IPS-15b (cell line): ENCODE measurements at regions not wholly inside any gene's neighbourhood (a gene's known extent, or its start where the extent isn't known, plus 50 kb on each side); places are given as distances from the start of the nearest gene placed in this dataset.
"Not testable (repeated sequence)": the region's sequence is repeated elsewhere in the genome, so short reads cannot be mapped to it uniquely, and the experiment has no call there.

Experiments used
- H3K27me3 ChIP-seq: one replicate; pipeline ENCODE4 v1.6.1; 2013; ENCODE audit warnings: low read length; ENCODE audit not compliant: control insufficient read depth, insufficient read depth
- H3K36me3 ChIP-seq: one replicate; pipeline ENCODE4 v1.6.1; 2013; ENCODE audit warnings: low read length; ENCODE audit not compliant: control insufficient read depth, insufficient read depth
- H3K4me1 ChIP-seq: one replicate; pipeline ENCODE4 v1.6.1; 2013; ENCODE audit warnings: mild to moderate bottlenecking, low read length; ENCODE audit not compliant: control insufficient read depth, insufficient read depth
- H3K4me3 ChIP-seq: one replicate; pipeline ENCODE4 v1.5.1; 2013; ENCODE audit warnings: low read depth, low read length
- H3K9ac ChIP-seq: one replicate; pipeline ENCODE4 v1.6.1; 2013; ENCODE audit warnings: low read depth, mild to moderate bottlenecking, low read length
- H3K9me3 ChIP-seq: one replicate; pipeline ENCODE4 v1.6.1; 2013; ENCODE audit warnings: mild to moderate bottlenecking, low read length; ENCODE audit not compliant: control insufficient read depth, insufficient read depth

DNA sequence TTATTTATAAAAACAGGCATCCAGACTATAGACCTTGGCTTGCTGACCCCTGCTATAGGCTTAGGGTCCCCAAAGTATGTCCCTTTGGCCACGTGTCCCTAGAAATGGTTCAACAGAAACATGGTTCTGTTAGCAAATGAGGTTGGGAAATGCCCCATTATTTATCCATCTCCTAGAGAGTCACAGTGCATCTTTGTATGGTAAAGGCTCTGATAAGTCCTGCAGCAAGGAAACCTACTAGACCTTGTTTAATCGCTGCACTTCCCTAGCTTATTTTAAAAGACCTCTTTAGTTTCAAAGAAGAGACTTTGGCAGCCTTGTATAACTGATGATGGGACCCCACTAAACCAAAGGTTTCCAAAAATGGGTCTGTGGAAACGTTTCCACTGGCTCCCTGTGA, 471.5 kb downstream of the MED13L start:
- Histone ChIP-seq H3K36me3 (no peaks in the 10 kb centered on the region), H3K4me1 (no peaks in the 10 kb centered on the region)

GRCh38 chr12:115802767-115803166, 474.7 kb downstream of the MED13L start:
- Histone ChIP-seq H3K36me3 (no peaks in the 10 kb centered on the region), H3K27me3 (no peaks in the 10 kb centered on the region), H3K4me3 (no peak overlapping the region), H3K9ac (no peak overlapping the region), H3K4me1 (no peaks in the 10 kb centered on the region), H3K9me3 (no peaks in the 10 kb centered on the region)

More for the DNA sequence above, 471.5 kb downstream of the MED13L start:
- H3K4me3 ChIP-seq: no peak overlapping the region
- no peaks in the 10 kb centered on the region for H3K9me3 ChIP-seq
- no peaks in the 10 kb centered on the region for H3K27me3 ChIP-seq
- H3K9ac ChIP-seq: no peak overlapping the region

GRCh38 chr12:115801871-115802270, 475.6 kb downstream of the MED13L start:
- Histone ChIP-seq H3K4me3 (no peak overlapping the region), H3K27me3 (no peaks in the 10 kb centered on the region)

DNA sequence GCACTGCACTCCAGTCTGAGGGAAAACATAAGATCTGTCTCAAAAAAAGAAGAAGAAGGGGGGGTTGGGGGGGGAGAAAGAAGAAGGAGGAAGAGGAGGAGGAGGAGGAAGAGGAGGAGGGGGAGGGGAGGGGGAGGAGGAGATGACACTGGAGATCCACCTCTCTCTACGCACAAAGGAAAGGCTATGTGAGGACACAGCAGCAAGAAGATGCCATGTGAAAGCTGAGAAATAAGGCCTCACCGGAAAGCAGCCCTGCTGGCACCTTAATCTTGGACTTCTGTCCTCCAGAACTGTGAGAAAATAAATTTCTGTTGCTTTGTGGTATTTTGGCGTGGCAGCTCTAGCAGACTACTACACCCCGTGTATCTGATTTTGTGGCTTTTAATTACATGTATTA, 477.9 kb downstream of the MED13L start:
- Histone ChIP-seq H3K36me3 (no peaks in the 10 kb centered on the region), H3K27me3 (no peaks in the 10 kb centered on the region)

More at GRCh38 chr12:115801871-115802270, 475.6 kb downstream of the MED13L start:
- no peaks in the 10 kb centered on the region for H3K4me1 ChIP-seq
- no peak overlapping the region for H3K9ac ChIP-seq
- H3K9me3 ChIP-seq: no peaks in the 10 kb centered on the region
- H3K36me3 ChIP-seq: no peaks in the 10 kb centered on the region

GRCh38 chr12:115798309-115798917, 479.1 kb downstream of the MED13L start:
- no peaks in the 10 kb centered on the region for H3K9me3 ChIP-seq
- H3K4me1 ChIP-seq: no peaks in the 10 kb centered on the region
- H3K4me3 ChIP-seq: no peak overlapping the region
- no peaks in the 10 kb centered on the region for H3K27me3 ChIP-seq
- H3K36me3 ChIP-seq: no peaks in the 10 kb centered on the region
- no peak overlapping the region for H3K9ac ChIP-seq

More for the DNA sequence above, 477.9 kb downstream of the MED13L start:
- no peak overlapping the region for H3K9ac ChIP-seq
- no peaks in the 10 kb centered on the region for H3K9me3 ChIP-seq
- H3K4me3 ChIP-seq: no peak overlapping the region
- no peaks in the 10 kb centered on the region for H3K4me1 ChIP-seq

GRCh38 chr12:115794659-115795081, 482.8 kb downstream of the MED13L start:
- no peaks in the 10 kb centered on the region for H3K9me3 ChIP-seq
- H3K4me3 ChIP-seq: no peak overlapping the region
- no peaks in the 10 kb centered on the region for H3K4me1 ChIP-seq
- H3K36me3 ChIP-seq: no peaks in the 10 kb centered on the region
- no peak overlapping the region for H3K9ac ChIP-seq
- no peaks in the 10 kb centered on the region for H3K27me3 ChIP-seq

DNA sequence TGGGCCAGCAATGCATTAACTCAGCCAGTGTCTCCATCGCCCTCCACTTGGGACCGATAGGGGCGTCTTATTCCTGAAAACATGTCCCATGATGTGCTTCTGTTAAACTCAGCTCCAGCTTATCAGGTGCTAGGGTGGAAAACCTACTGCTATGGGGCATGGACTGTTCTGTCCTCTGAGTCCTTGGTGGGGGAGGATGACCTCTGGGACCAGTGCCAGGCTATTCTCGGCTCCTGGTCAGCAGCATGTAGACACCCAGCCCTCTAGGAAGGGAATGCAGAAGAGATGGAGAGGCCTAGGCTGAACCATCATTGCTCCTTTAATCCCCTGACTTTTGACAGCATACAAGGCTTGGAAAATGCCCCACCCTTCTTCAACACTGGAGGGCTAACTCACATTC, 486.2 kb downstream of the MED13L start:
- H3K36me3 ChIP-seq: no peaks in the 10 kb centered on the region
- no peak overlapping the region for H3K9ac ChIP-seq
- no peak overlapping the region for H3K4me3 ChIP-seq
- H3K27me3 ChIP-seq: no peaks in the 10 kb centered on the region
- no peaks in the 10 kb centered on the region for H3K9me3 ChIP-seq
- H3K4me1 ChIP-seq: no peaks in the 10 kb centered on the region

DNA sequence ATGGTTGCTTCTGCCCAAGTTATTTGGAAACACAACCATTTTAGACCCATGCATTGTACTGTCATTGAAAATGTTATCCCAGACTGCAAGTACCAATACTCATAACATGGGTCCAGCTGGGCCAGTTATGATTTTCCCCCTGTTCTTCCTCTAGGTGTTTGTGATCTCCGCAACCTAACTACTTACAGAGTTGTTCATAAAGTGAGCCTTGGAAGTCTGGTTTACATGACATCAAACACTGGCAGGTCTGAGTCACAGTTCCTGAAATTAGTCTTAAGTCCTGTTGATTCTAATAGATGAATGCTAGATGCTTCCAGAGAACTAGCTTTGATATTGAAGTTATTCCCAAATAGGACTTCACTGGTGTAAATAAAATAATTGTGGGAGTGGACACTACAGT, 487.0 kb downstream of the MED13L start:
- Histone ChIP-seq H3K36me3 (no peaks in the 10 kb centered on the region), H3K4me3 (no peak overlapping the region), H3K9me3 (no peaks in the 10 kb centered on the region), H3K9ac (no peak overlapping the region), H3K4me1 (no peaks in the 10 kb centered on the region), H3K27me3 (no peaks in the 10 kb centered on the region)

GRCh38 chr12:115786490-115786889, 491.0 kb downstream of the MED13L start:
- not testable (repeated sequence) for H3K27me3 ChIP-seq, H3K36me3 ChIP-seq, H3K9ac ChIP-seq, H3K4me1 ChIP-seq, H3K9me3 ChIP-seq, H3K4me3 ChIP-seq

DNA sequence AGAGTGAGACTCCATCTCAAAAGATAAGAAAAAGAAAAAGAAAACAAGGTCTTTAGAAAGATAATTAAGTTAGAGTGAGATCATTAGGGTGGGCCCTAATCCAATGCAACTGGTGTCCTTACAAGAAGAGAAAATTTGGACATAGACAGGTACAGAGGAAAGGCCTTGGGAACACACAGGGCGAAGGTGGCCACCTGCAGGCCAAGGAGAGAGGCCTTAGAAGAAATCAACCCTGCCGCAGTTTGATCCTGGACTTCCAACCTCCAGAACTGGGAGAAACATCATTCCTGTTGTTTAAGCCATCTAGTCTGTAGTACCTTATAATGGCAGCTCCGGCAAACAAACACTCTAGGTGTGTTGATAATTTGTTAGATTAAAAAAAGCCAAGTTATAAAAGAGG, 491.9 kb downstream of the MED13L start:
- no peaks in the 10 kb centered on the region for H3K27me3 ChIP-seq
- H3K36me3 ChIP-seq: no peaks in the 10 kb centered on the region
- H3K4me3 ChIP-seq: no peak overlapping the region
- no peaks in the 10 kb centered on the region for H3K9me3 ChIP-seq
- H3K4me1 ChIP-seq: no peaks in the 10 kb centered on the region
- no peak overlapping the region for H3K9ac ChIP-seq

DNA sequence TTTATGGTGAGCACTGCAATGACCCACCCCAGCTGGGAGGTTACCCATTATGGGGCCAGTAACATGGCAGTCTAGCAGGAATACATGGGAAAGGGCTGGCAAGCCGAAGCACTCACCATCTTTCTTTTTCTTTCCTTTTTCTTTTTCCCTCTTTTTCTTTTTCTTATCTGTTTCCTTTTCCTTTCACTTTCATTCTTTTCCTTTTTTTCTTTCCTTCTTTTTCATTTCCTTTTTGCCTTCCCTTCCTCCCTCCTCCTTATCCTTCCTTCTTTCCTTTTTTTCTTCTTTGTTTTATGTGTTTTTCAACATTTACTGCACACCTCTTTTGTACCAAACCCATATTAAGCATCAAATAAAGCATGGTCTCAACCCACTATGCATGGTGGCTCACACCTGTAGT, 501.1 kb downstream of the MED13L start:
- no peak overlapping the region for H3K9ac ChIP-seq
- H3K4me3 ChIP-seq: no peak overlapping the region
- H3K27me3 ChIP-seq: no peaks in the 10 kb centered on the region
- no peaks in the 10 kb centered on the region for H3K9me3 ChIP-seq
- H3K4me1 ChIP-seq: no peaks in the 10 kb centered on the region
- H3K36me3 ChIP-seq: no peaks in the 10 kb centered on the region

DNA sequence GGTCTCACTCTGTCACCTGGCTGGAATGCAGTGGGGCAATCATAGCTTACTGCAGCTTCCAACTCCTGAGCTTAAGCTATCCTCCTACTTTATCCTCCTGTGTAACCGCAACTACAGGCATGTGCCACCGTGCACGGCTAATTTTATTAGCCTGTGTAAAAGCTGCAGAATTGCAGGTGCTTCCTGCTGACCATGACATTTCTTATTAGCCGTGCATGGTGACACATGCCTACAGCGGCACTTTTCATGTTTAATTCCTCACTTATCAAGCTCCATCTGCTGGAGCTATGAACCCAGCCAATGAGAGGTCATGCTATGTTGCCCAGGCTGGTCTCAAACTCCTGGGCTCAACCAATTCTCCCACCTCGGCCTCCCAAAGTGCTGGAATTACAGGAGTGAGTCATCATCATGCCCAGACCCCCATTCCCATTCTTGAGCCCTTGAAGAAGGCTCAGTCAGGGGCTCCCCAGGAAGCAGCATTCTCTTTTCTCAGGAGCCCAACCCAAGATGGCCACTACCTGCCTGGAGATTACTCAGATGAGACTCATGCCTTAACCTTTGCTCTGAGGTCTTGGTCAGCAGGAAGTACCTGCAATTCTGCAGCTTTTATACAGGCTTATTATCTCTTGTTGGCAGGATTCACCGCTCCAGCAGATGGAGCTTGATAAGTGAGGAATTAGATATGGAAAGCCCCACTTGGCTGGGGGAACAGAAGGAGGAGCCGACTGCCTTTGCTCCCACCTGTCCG, 503.2 kb downstream of the MED13L start:
- Histone ChIP-seq H3K4me1 (no peaks in the 10 kb centered on the region), H3K27me3 (no peaks in the 10 kb centered on the region), H3K9ac (no peak overlapping the region), H3K36me3 (no peaks in the 10 kb centered on the region), H3K4me3 (no peak overlapping the region), H3K9me3 (no peaks in the 10 kb centered on the region)
